ENCODE measurements at regions not wholly inside any gene's neighbourhood (a gene's known extent, or its start where the extent isn't known, plus 50 kb on each side); places are given as distances from the start of the nearest gene placed in this dataset.

DNA sequence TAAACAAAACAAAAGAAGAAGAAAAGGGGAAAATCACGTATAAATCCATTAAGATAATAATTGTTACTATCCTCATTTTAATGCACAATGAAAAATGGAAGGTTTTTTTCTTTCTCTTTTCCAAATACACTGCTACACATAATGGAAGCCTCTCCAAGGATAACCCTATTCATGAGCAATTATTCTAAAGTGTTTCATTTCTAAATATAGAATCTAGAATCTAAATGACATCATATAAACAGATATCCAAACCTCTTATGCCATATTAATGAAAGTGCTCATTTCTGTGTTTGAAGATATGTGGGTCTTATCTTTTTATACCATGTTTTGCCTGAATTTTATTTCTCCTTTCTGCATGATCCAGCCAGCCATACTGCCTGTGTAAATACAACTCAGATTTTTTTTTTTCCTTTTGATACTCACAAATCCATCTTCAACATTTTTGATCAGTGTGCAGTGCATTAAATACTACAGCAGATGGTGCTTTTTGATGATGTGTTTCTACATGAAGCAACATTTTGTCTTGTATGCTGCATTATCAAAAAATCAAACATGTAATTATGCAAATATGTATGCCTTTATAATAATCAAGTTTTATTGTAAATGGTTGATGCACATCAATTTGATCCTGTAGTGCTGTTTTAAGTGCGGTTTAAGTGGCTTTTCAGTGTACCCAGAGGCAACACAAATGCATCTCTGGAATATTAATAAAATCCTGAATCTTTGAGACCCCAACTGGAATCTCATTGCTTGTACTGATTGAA, 625.6 kb upstream of the PTBP2 start:
- Histone ChIP-seq H3K27ac (no peak overlapping the region), H3K9ac (no peak overlapping the region), H3K79me2 (ENCODE audit: insufficient read depth) (no peaks in the 10 kb centered on the region), H3K9me2 (ENCODE audit: insufficient read depth) (no peaks in the 10 kb centered on the region), H2AFZ (no peak overlapping the region), H4K20me1 (ENCODE audit: insufficient read depth) (no peaks in the 10 kb centered on the region), H3K36me3 (ENCODE audit: low read depth) (no peaks in the 10 kb centered on the region), H3K4me3 (no peak overlapping the region), H3K4me1 (ENCODE audit: insufficient read depth) (no peaks in the 10 kb centered on the region), H3K4me2 (ENCODE audit: unreplicated experiment) (no peak overlapping the region), H3K9me3 (ENCODE audit: low read depth) (no peaks in the 10 kb centered on the region), H3K27me3 (replicated peaks; ENCODE audit: insufficient read depth) (no peaks in the 10 kb centered on the region), H3F3A (ENCODE audit: insufficient read depth) (no peaks in the 10 kb centered on the region)
- in situ Hi-C loops (cut with MboI): no loop called here
- WGBS, 2 experiments (ENCODE audit: low coverage in 1 of 2, low lambda C conversion rate in 2 of 2, missing lambda C conversion rate in 2 of 2): 68 to 72% methylated on average over 2 of the region's 2 CpGs
- no peak for DNase-seq
- TF ChIP-seq EZH2phosphoT487 (IDR thresholded peaks at IDR 0.05; ENCODE audit: insufficient read depth, low read depth) (no peak), EZH2 (IDR thresholded peaks at IDR 0.05; ENCODE audit: insufficient read depth, poor library complexity, severe bottlenecking) (no peak)

DNA sequence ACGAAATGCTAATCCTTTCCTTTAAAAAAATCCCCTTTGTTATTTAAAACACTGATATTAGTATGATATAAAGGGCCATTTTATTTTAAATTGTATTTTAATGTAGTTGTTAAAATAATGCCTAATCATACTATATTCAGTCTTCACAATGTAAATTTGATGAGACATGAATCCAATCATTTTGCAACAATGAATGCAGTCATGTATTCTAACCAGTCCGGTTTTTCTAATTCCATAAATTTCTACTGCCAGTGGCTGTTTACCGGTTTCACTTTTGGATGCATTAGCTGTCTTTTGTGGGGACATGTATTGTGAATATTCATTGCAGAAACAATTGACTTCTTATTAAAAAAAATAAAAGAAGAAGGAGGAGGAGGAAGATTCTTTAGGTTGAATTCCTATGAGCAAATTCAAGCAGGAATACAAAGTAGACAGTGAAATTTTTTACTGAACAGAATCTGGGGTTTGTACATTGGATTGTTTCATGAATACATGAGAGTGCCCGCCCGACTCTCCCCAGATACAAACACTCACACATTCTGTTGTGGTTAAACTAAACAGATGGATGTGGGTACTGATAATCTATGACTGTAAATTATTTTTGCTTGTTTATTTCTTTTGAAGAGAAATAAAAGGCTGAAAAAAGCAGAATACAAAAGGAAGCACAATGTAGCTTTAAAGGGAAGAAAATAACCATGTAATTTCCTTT, 624.8 kb upstream of the PTBP2 start:
- in situ Hi-C loops (cut with MboI): no loop called here
- H3K4me2 ChIP-seq (ENCODE audit: unreplicated experiment): no peak overlapping the region
- TF ChIP-seq EZH2 (IDR thresholded peaks at IDR 0.05; ENCODE audit: insufficient read depth, poor library complexity, severe bottlenecking) (no peak), EZH2phosphoT487 (IDR thresholded peaks at IDR 0.05; ENCODE audit: insufficient read depth, low read depth) (no peak)

DNA sequence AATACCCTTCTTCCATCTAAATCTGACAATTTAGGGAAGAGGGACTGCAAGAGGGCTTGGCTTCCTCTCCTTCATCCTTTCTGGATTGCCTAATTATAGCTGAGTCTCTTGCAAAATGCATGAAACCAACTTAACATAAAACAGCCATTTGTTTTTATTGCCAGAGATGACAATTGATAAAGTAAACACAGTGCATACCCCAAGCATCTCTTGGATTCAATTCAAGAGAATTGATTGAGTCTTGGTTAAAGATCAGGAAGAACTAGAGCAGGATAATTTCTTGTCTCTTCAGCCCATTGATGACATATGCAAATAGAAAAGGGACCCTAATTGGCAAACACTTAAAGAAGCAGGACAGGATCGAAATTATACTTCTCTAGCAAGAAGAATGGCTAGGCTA, 617.1 kb upstream of the PTBP2 start:
- Histone ChIP-seq H3K9me2 (ENCODE audit: insufficient read depth) (no peaks in the 10 kb centered on the region), H3K36me3 (ENCODE audit: low read depth) (no peaks in the 10 kb centered on the region), H3K4me2 (ENCODE audit: unreplicated experiment) (no peak overlapping the region), H3K9ac (no peak overlapping the region), H3K27ac (no peak overlapping the region), H4K20me1 (ENCODE audit: insufficient read depth) (no peaks in the 10 kb centered on the region), H3F3A (ENCODE audit: insufficient read depth) (no peaks in the 10 kb centered on the region), H3K4me3 (no peak overlapping the region), H3K79me2 (ENCODE audit: insufficient read depth) (no peaks in the 10 kb centered on the region), H3K9me3 (ENCODE audit: low read depth) (no peaks in the 10 kb centered on the region), H3K4me1 (ENCODE audit: insufficient read depth) (no peaks in the 10 kb centered on the region), H3K27me3 (replicated peaks; ENCODE audit: insufficient read depth) (no peaks in the 10 kb centered on the region), H2AFZ (no peak overlapping the region)
- TF ChIP-seq EZH2phosphoT487 (IDR thresholded peaks at IDR 0.05; ENCODE audit: insufficient read depth, low read depth): no peak
- TF ChIP-seq EZH2 (IDR thresholded peaks at IDR 0.05; ENCODE audit: insufficient read depth, poor library complexity, severe bottlenecking): no peak
- no peak for DNase-seq
- WGBS, 2 experiments (ENCODE audit: low coverage in 1 of 2, low lambda C conversion rate in 2 of 2, missing lambda C conversion rate in 2 of 2): 11 to 29% methylated on average over 1 of the region's 1 CpG
- in situ Hi-C loops (cut with MboI): no loop called here

More for the DNA sequence above, 624.8 kb upstream of the PTBP2 start:
- no peaks in the 10 kb centered on the region for H3K9me3 ChIP-seq (ENCODE audit: low read depth)
- H2AFZ ChIP-seq: peak overlapping the region; percentile 25
- no peaks in the 10 kb centered on the region for H4K20me1 ChIP-seq (ENCODE audit: insufficient read depth)
- H3K36me3 ChIP-seq (ENCODE audit: low read depth): no peaks in the 10 kb centered on the region
- no peaks in the 10 kb centered on the region for H3K4me1 ChIP-seq (ENCODE audit: insufficient read depth)
- WGBS, 2 experiments (ENCODE audit: low coverage in 1 of 2, low lambda C conversion rate in 2 of 2, missing lambda C conversion rate in 2 of 2): 19 to 22% methylated on average over 5 of the region's 5 CpGs
- no peaks in the 10 kb centered on the region for H3F3A ChIP-seq (ENCODE audit: insufficient read depth)
- no peaks in the 10 kb centered on the region for H3K27me3 ChIP-seq (replicated peaks; ENCODE audit: insufficient read depth)
- no peaks in the 10 kb centered on the region for H3K9me2 ChIP-seq (ENCODE audit: insufficient read depth)
- DNase-seq: no peak
- H3K27ac ChIP-seq: no peak overlapping the region
- no peak overlapping the region for H3K9ac ChIP-seq
- no peaks in the 10 kb centered on the region for H3K79me2 ChIP-seq (ENCODE audit: insufficient read depth)
- 0 out of 2 replicates have a peak overlapping the region, but pooled peaks have one; percentile 21 for H3K4me3 ChIP-seq

DNA sequence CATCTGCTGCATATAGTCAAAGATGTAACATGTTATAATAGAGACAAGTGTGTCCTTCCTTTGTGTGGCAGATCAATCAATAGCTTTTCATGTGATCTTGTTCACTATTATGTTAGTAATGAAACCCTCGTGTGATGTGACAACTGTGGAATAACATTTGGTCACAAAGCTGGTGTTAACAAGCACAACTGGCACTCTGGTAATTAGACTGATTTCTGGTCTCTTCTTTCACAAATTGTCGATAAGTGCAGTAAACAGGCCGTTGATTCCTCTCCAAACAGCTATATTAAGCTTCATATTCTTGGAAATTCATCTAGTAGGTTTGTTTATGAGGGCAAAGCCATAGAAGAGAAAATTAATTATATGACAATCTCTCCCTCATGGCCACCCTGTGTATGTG, 616.7 kb upstream of the PTBP2 start:
- Histone ChIP-seq H4K20me1 (ENCODE audit: insufficient read depth) (no peaks in the 10 kb centered on the region), H3K79me2 (ENCODE audit: insufficient read depth) (no peaks in the 10 kb centered on the region), H3F3A (ENCODE audit: insufficient read depth) (no peaks in the 10 kb centered on the region), H3K4me1 (ENCODE audit: insufficient read depth) (no peaks in the 10 kb centered on the region), H3K27ac (no peak overlapping the region), H3K4me2 (ENCODE audit: unreplicated experiment) (no peak overlapping the region), H3K4me3 (no peak overlapping the region), H3K9me3 (ENCODE audit: low read depth) (no peaks in the 10 kb centered on the region), H2AFZ (no peak overlapping the region), H3K9me2 (ENCODE audit: insufficient read depth) (no peaks in the 10 kb centered on the region), H3K36me3 (ENCODE audit: low read depth) (no peaks in the 10 kb centered on the region), H3K9ac (no peak overlapping the region), H3K27me3 (replicated peaks; ENCODE audit: insufficient read depth) (no peaks in the 10 kb centered on the region)
- WGBS, 2 experiments (ENCODE audit: low coverage in 1 of 2, low lambda C conversion rate in 2 of 2, missing lambda C conversion rate in 2 of 2): 0 to 2% methylated on average over 3 of the region's 3 CpGs
- TF ChIP-seq EZH2 (IDR thresholded peaks at IDR 0.05; ENCODE audit: insufficient read depth, poor library complexity, severe bottlenecking) (no peak), EZH2phosphoT487 (IDR thresholded peaks at IDR 0.05; ENCODE audit: insufficient read depth, low read depth) (no peak)
- no peak for DNase-seq
- in situ Hi-C loops (cut with MboI): no loop called here
